ENCODE measurements at regions not wholly inside any gene's neighbourhood (a gene's known extent, or its start where the extent isn't known, plus 50 kb on each side); places are given as distances from the start of the nearest gene placed in this dataset.

GRCh38 chr5:179422908-179423481 is 77.7 kb upstream of the ADAMTS2 start:
- 76% methylated on average over 11 of the region's 11 CpGs for WGBS
- no peaks in the 10 kb centered on the region for H3K27me3 ChIP-seq (ENCODE audit: insufficient read depth, low read length)
- H3K27ac ChIP-seq (ENCODE audit: low read depth, low read length): no peak overlapping the region
- H3K4me1 ChIP-seq (ENCODE audit: insufficient read depth, low read length): 0 out of 2 replicates have a peak, but pooled peaks cover 5% of the 10 kb centered on the region
- no peak overlapping the region for H3K4me3 ChIP-seq (ENCODE audit: low read length)
- H3K9ac ChIP-seq (ENCODE audit: low read depth, low read length): no peak overlapping the region
- H3K36me3 ChIP-seq (ENCODE audit: insufficient read depth, low read length): no peaks in the 10 kb centered on the region
- no peaks in the 10 kb centered on the region for H3K9me3 ChIP-seq (ENCODE audit: insufficient read depth, low read depth, low read length)

DNA sequence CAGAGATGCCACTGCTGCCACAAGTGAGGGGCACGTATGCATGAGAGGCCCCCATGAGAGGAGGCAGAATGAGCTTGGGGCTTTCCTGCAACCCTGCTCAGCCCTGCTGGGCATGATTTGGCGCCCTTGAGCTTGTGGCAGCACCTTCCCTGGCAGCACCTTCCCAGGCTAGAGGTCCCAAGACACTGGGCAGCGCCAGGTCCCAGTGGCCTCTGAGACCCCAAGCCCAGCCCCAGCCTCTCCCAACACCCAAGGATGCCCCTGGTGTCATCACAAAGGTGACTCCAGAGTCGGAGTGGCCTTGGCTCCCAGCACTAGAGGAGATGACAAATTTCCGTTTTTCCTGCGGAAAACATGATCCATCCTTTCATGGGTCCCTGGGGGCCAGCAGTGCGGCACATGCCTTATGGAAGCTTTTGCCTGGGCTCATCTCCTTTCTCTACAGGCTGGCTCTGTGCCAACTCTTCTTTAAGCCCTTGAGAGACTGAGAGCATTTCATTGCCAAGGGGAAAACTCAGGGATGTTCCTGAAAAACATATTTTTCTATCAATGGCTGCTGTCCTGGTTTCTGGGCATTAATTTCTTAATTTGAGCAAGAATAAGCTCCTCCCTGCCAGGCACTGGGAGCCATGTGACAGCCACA is 77.1 kb upstream of the ADAMTS2 start:
- Histone ChIP-seq H3K4me3 (ENCODE audit: low read length) (no peak overlapping the region), H3K4me1 (ENCODE audit: insufficient read depth, low read length) (0 out of 2 replicates have a peak, but pooled peaks cover 5% of the 10 kb centered on the region), H3K27ac (ENCODE audit: low read depth, low read length) (no peak overlapping the region), H3K9me3 (ENCODE audit: insufficient read depth, low read depth, low read length) (no peaks in the 10 kb centered on the region), H3K27me3 (ENCODE audit: insufficient read depth, low read length) (no peaks in the 10 kb centered on the region), H3K9ac (ENCODE audit: low read depth, low read length) (no peak overlapping the region), H3K36me3 (ENCODE audit: insufficient read depth, low read length) (no peaks in the 10 kb centered on the region)
- WGBS: 92% methylated on average over 7 of the region's 7 CpGs

DNA sequence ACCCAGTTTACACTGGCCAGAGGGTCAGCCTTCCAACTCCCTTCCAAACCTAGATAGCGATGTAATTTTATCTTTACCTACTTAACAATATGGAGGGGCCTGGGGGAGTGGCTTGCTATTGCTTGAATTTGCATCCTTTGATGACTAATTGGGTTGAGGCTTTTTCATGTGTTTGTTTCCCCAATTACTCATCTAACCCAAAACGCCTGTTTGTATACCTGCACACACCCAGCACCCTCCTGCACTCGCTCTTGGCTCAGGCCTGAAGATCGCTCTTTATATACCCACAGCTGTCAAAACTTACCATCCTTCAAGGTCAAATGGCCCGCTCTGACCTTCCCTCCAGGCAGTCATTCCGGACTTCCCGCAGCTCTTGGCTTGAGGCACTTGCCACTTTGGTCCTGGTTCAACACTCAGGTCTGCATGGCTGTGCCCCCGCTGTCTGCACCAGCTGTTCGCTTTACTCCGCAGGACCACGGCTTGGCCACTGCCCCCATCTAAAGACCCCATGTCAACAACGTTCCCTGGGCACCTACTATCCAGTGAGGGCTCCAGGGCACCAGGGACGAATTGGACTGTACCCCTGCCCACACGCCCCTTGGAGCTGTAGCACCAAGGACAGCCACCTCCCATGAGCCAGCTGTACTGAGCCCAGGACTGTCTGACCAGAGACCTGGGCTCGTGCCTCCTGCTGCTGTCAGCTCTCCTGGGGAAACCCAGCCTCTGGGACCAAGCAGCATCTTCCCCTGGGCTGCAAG is 76.1 kb upstream of the ADAMTS2 start:
- Histone ChIP-seq H3K9ac (ENCODE audit: low read depth, low read length) (no peak overlapping the region), H3K27ac (ENCODE audit: low read depth, low read length) (no peak overlapping the region), H3K9me3 (ENCODE audit: insufficient read depth, low read depth, low read length) (no peaks in the 10 kb centered on the region), H3K27me3 (ENCODE audit: insufficient read depth, low read length) (no peaks in the 10 kb centered on the region), H3K4me3 (ENCODE audit: low read length) (no peak overlapping the region), H3K36me3 (ENCODE audit: insufficient read depth, low read length) (no peaks in the 10 kb centered on the region), H3K4me1 (ENCODE audit: insufficient read depth, low read length) (0 out of 2 replicates have a peak, but pooled peaks cover 3% of the 10 kb centered on the region)
- WGBS: 75% methylated on average over 14 of the region's 15 CpGs

- no peak overlapping the region for H3K27ac ChIP-seq (ENCODE audit: low read depth, low read length)
- no peaks in the 10 kb centered on the region for H3K27me3 ChIP-seq (ENCODE audit: insufficient read depth, low read length)
- H3K4me1 ChIP-seq (ENCODE audit: insufficient read depth, low read length): no peaks in the 10 kb centered on the region
- 79% methylated on average over 6 of the region's 8 CpGs for WGBS
- H3K4me3 ChIP-seq (ENCODE audit: low read length): no peak overlapping the region
- H3K9me3 ChIP-seq (ENCODE audit: insufficient read depth, low read depth, low read length): no peaks in the 10 kb centered on the region
- no peak overlapping the region for H3K9ac ChIP-seq (ENCODE audit: low read depth, low read length)
- no peaks in the 10 kb centered on the region for H3K36me3 ChIP-seq (ENCODE audit: insufficient read depth, low read length)
Measured at GRCh38 chr5:179420476-179420875, 75.2 kb upstream of the ADAMTS2 start.

GRCh38 chr5:179418972-179419371 is 73.7 kb upstream of the ADAMTS2 start:
- no peaks in the 10 kb centered on the region for H3K4me1 ChIP-seq (ENCODE audit: insufficient read depth, low read length)
- H3K9me3 ChIP-seq (ENCODE audit: insufficient read depth, low read depth, low read length): no peaks in the 10 kb centered on the region
- H3K4me3 ChIP-seq (ENCODE audit: low read length): no peak overlapping the region
- 93% methylated on average over 10 of the region's 11 CpGs for WGBS
- H3K27me3 ChIP-seq (ENCODE audit: insufficient read depth, low read length): no peaks in the 10 kb centered on the region
- H3K27ac ChIP-seq (ENCODE audit: low read depth, low read length): no peak overlapping the region
- H3K36me3 ChIP-seq (ENCODE audit: insufficient read depth, low read length): no peaks in the 10 kb centered on the region
- H3K9ac ChIP-seq (ENCODE audit: low read depth, low read length): no peak overlapping the region

DNA sequence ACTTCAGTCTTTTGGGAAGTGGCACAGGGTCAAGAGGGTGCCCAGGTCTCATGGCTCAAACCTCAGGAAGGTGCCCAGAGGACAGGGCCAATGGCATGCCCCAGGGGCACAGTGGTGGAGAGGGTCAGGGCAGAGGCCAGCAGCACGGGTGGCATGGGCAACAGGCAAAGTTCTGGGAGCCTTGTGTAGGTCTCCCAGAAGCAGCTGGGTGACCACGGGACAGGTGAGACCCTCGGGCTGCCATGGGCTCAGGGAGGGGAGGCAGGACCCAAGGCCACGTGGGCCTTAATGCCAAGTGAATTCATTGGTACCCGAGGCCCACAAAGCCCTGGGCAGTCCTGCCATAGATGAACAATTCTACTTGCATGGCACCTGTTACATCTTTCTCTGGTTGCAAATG is 72.4 kb upstream of the ADAMTS2 start:
- no peaks in the 10 kb centered on the region for H3K27me3 ChIP-seq (ENCODE audit: insufficient read depth, low read length)
- H3K9me3 ChIP-seq (ENCODE audit: insufficient read depth, low read depth, low read length): no peaks in the 10 kb centered on the region
- no peaks in the 10 kb centered on the region for H3K4me1 ChIP-seq (ENCODE audit: insufficient read depth, low read length)
- H3K27ac ChIP-seq (ENCODE audit: low read depth, low read length): no peak overlapping the region
- no peak overlapping the region for H3K9ac ChIP-seq (ENCODE audit: low read depth, low read length)
- 90% methylated on average over 5 of the region's 5 CpGs for WGBS
- H3K4me3 ChIP-seq (ENCODE audit: low read length): no peak overlapping the region
- H3K36me3 ChIP-seq (ENCODE audit: insufficient read depth, low read length): no peaks in the 10 kb centered on the region

GRCh38 chr5:179417016-179417415 is 71.8 kb upstream of the ADAMTS2 start:
- Histone ChIP-seq H3K4me3 (ENCODE audit: low read length) (no peak overlapping the region), H3K36me3 (ENCODE audit: insufficient read depth, low read length) (no peaks in the 10 kb centered on the region), H3K4me1 (ENCODE audit: insufficient read depth, low read length) (no peaks in the 10 kb centered on the region), H3K9me3 (ENCODE audit: insufficient read depth, low read depth, low read length) (no peaks in the 10 kb centered on the region), H3K9ac (ENCODE audit: low read depth, low read length) (no peak overlapping the region), H3K27ac (ENCODE audit: low read depth, low read length) (no peak overlapping the region), H3K27me3 (ENCODE audit: insufficient read depth, low read length) (no peaks in the 10 kb centered on the region)
- WGBS: 81% methylated on average over 10 of the region's 10 CpGs

- no peaks in the 10 kb centered on the region for H3K9me3 ChIP-seq (ENCODE audit: insufficient read depth, low read depth, low read length)
- no peak overlapping the region for H3K4me3 ChIP-seq (ENCODE audit: low read length)
- no peaks in the 10 kb centered on the region for H3K4me1 ChIP-seq (ENCODE audit: insufficient read depth, low read length)
- no peak overlapping the region for H3K27ac ChIP-seq (ENCODE audit: low read depth, low read length)
- 93% methylated on average over 20 of the region's 21 CpGs for WGBS
- no peaks in the 10 kb centered on the region for H3K36me3 ChIP-seq (ENCODE audit: insufficient read depth, low read length)
- no peak overlapping the region for H3K9ac ChIP-seq (ENCODE audit: low read depth, low read length)
- no peaks in the 10 kb centered on the region for H3K27me3 ChIP-seq (ENCODE audit: insufficient read depth, low read length)
Measured at GRCh38 chr5:179416114-179416822, 71.0 kb upstream of the ADAMTS2 start.

- Histone ChIP-seq H3K4me1 (ENCODE audit: insufficient read depth, low read length) (no peaks in the 10 kb centered on the region), H3K36me3 (ENCODE audit: insufficient read depth, low read length) (no peaks in the 10 kb centered on the region), H3K4me3 (ENCODE audit: low read length) (no peak overlapping the region), H3K27ac (ENCODE audit: low read depth, low read length) (no peak overlapping the region), H3K9ac (ENCODE audit: low read depth, low read length) (no peak overlapping the region), H3K27me3 (ENCODE audit: insufficient read depth, low read length) (no peaks in the 10 kb centered on the region), H3K9me3 (ENCODE audit: insufficient read depth, low read depth, low read length) (no peaks in the 10 kb centered on the region)
- WGBS: 87% methylated on average over 11 of the region's 11 CpGs
Measured at GRCh38 chr5:179415291-179416060, 70.2 kb upstream of the ADAMTS2 start.

- H3K4me1 ChIP-seq (ENCODE audit: insufficient read depth, low read length): no peaks in the 10 kb centered on the region
- 90% methylated on average over 10 of the region's 10 CpGs for WGBS
- H3K27me3 ChIP-seq (ENCODE audit: insufficient read depth, low read length): no peaks in the 10 kb centered on the region
- H3K4me3 ChIP-seq (ENCODE audit: low read length): no peak overlapping the region
- no peaks in the 10 kb centered on the region for H3K9me3 ChIP-seq (ENCODE audit: insufficient read depth, low read depth, low read length)
- no peaks in the 10 kb centered on the region for H3K36me3 ChIP-seq (ENCODE audit: insufficient read depth, low read length)
- H3K9ac ChIP-seq (ENCODE audit: low read depth, low read length): no peak overlapping the region
- no peak overlapping the region for H3K27ac ChIP-seq (ENCODE audit: low read depth, low read length)
Measured at GRCh38 chr5:179414459-179415261, 69.4 kb upstream of the ADAMTS2 start.

Measured in HUES64 (cell line).